NB4 (cell line): ENCODE measurements at regions not wholly inside any gene's neighbourhood (a gene's known extent, or its start where the extent isn't known, plus 50 kb on each side); places are given as distances from the start of the nearest gene placed in this dataset.
"Not testable (repeated sequence)": the region's sequence is repeated elsewhere in the genome, so short reads cannot be mapped to it uniquely, and the experiment has no call there.

Experiments used
- DNase-seq: peaks from one replicate; pipeline ENCODE4 v3.0.0; 2010; ENCODE audit warnings: low read depth
- H3K4me3 ChIP-seq: one replicate; pipeline ENCODE4 v1.5.1; 2011; ENCODE audit warnings: mild to moderate bottlenecking, low read depth, low read length, moderate library complexity
- CTCF ChIP-seq: IDR thresholded peaks from one replicate; pipeline ENCODE4 v1.5.1; 2012; ENCODE audit warnings: low read depth, low read length
- MAX ChIP-seq: IDR thresholded peaks from 2 replicates; pipeline ENCODE4 v1.6.1; 2011; ENCODE audit warnings: low read depth, low read length
- MYC ChIP-seq: IDR thresholded peaks from 2 replicates; pipeline ENCODE4 v1.6.1; 2011; ENCODE audit warnings: low read depth, low read length
- POLR2A ChIP-seq: IDR thresholded peaks from 2 replicates; pipeline ENCODE4 v1.6.1; 2011; ENCODE audit warnings: mild to moderate bottlenecking; ENCODE audit not compliant: insufficient read length; ENCODE audit errors: extremely low read depth

- no peak for TF ChIP-seq CTCF
- no peak for TF ChIP-seq POLR2A
- no peak for TF ChIP-seq MAX
- TF ChIP-seq MYC = no peak
- DNase-seq = no peak
- no peak overlapping the region for H3K4me3 ChIP-seq
Observed at GRCh38 chr2:67777010-67777409, 285.8 kb downstream of the C1D start.

- no peak overlapping the region for H3K4me3 ChIP-seq
- DNase-seq = no peak
- TF ChIP-seq CTCF (no peak), MYC (no peak), POLR2A (no peak), MAX (no peak)
Observed at GRCh38 chr2:67777836-67778429, 284.9 kb downstream of the C1D start.

- H3K4me3 ChIP-seq, DNase-seq: not testable (repeated sequence)
Observed at GRCh38 chr2:67780841-67781240, 282.0 kb downstream of the C1D start.

GRCh38 chr2:67782443-67782842, 280.4 kb downstream of the C1D start:
- DNase-seq = no peak
- no peak overlapping the region for H3K4me3 ChIP-seq
- TF ChIP-seq MAX (no peak), MYC (no peak), POLR2A (no peak), CTCF (no peak)

GRCh38 chr2:67783026-67783425, 279.8 kb downstream of the C1D start:
- TF ChIP-seq CTCF = no peak
- TF ChIP-seq MYC = no peak
- TF ChIP-seq MAX = no peak
- TF ChIP-seq POLR2A = no peak
- no peak for DNase-seq
- no peak overlapping the region for H3K4me3 ChIP-seq

GRCh38 chr2:67790622-67791021, 272.2 kb downstream of the C1D start:
- DNase-seq = no peak
- no peak for TF ChIP-seq POLR2A
- no peak for TF ChIP-seq CTCF
- no peak for TF ChIP-seq MAX
- no peak for TF ChIP-seq MYC
- no peak overlapping the region for H3K4me3 ChIP-seq

- no peak for TF ChIP-seq MYC
- TF ChIP-seq MAX = no peak
- no peak for TF ChIP-seq POLR2A
- TF ChIP-seq CTCF = no peak
- no peak overlapping the region for H3K4me3 ChIP-seq
- no peak for DNase-seq
Observed at GRCh38 chr2:67792191-67792590, 270.6 kb downstream of the C1D start.
